Activated naive CD4-positive, alpha-beta T cell treated with anti-CD3 and anti-CD28 coated beads, Interleukin-2, amount 50 U/mL, for 72 hours (primary cell): ENCODE measurements at regions not wholly inside any gene's neighbourhood (a gene's known extent, or its start where the extent isn't known, plus 50 kb on each side); places are given as distances from the start of the nearest gene placed in this dataset.
A peak's percentile ranks its signal among the peaks of the same experiment; 100 is the strongest.
"Not testable (repeated sequence)": the region's sequence is repeated elsewhere in the genome, so short reads cannot be mapped to it uniquely, and the experiment has no call there.

Experiments used
- ATAC-seq, 2 donors: fragments of 150-1000 bp; cut with Tn5 transposase; 2 replicates each; pipeline ENCODE4 v1.10.0; 2021; ENCODE audit warnings: mild to moderate bottlenecking in 2 of 2, moderate library complexity in 2 of 2
- DNase-seq, 2 donors: peaks; one replicate each; pipeline ENCODE4 v3.0.0; 2021 to 2022; ENCODE audit warnings: low spot score in 2 of 2
- H3K27ac Mint-ChIP-seq, 2 donors: one replicate each; pipeline ENCODE4 v1.8.0; 2022; ENCODE audit warnings: mild to moderate bottlenecking in 2 of 2, mixed read lengths in 2 of 2
- H3K36me3 Mint-ChIP-seq, 2 donors: one replicate each; pipeline ENCODE4 v1.8.0; 2022; ENCODE audit warnings: mixed read lengths in 2 of 2
- H3K9me3 Mint-ChIP-seq, 2 donors: one replicate each; pipeline ENCODE4 v1.8.0; 2022; ENCODE audit warnings: mixed read lengths in 2 of 2

- DNase-seq = no peak
- Mint-ChIP-seq H3K27ac (no peak overlapping the region), H3K9me3 (no peaks in the 10 kb centered on the region), H3K36me3 (no peaks in the 10 kb centered on the region)
- ATAC-seq = no peak
These were observed 70.0 kb downstream of the LMO4 start for GRCh38 chr1:87398641-87399040.

- DNase-seq = no peak
- H3K27ac Mint-ChIP-seq = no peak overlapping the region
- no peaks in the 10 kb centered on the region for H3K36me3 Mint-ChIP-seq
- H3K9me3 Mint-ChIP-seq = no peaks in the 10 kb centered on the region
- ATAC-seq = no peak
These were observed 70.6 kb downstream of the LMO4 start for GRCh38 chr1:87399264-87399663.

- no peak for ATAC-seq
- DNase-seq = no peak
- Mint-ChIP-seq H3K9me3 (no peaks in the 10 kb centered on the region), H3K36me3 (no peaks in the 10 kb centered on the region), H3K27ac (no peak overlapping the region)
These were observed 71.0 kb downstream of the LMO4 start for GRCh38 chr1:87399701-87400100.

- Mint-ChIP-seq H3K9me3 (no peaks in the 10 kb centered on the region), H3K27ac (no peak overlapping the region), H3K36me3 (no peaks in the 10 kb centered on the region)
- ATAC-seq (no peak), DNase-seq (no peak)
These were observed 72.1 kb downstream of the LMO4 start for GRCh38 chr1:87400813-87401212.

- H3K9me3 Mint-ChIP-seq = no peaks in the 10 kb centered on the region
- no peak overlapping the region for H3K27ac Mint-ChIP-seq
These were observed 73.7 kb downstream of the LMO4 start for GRCh38 chr1:87402241-87403002.

GRCh38 chr1:87403061-87403820, 74.6 kb downstream of the LMO4 start:
- no peak for DNase-seq
- no peak for ATAC-seq
- Mint-ChIP-seq H3K27ac (no peak overlapping the region), H3K36me3 (no peaks in the 10 kb centered on the region), H3K9me3 (no peaks in the 10 kb centered on the region)

More at GRCh38 chr1:87402241-87403002, 73.7 kb downstream of the LMO4 start:
- no peaks in the 10 kb centered on the region for H3K36me3 Mint-ChIP-seq
- no peak for DNase-seq
- no peak for ATAC-seq

GRCh38 chr1:87404296-87404695, 75.6 kb downstream of the LMO4 start:
- Mint-ChIP-seq H3K27ac (no peak overlapping the region), H3K9me3 (no peaks in the 10 kb centered on the region), H3K36me3 (no peaks in the 10 kb centered on the region)
- ATAC-seq (peak; percentile 84 to 100), DNase-seq (no peak)

- Mint-ChIP-seq H3K27ac (no peak overlapping the region), H3K36me3 (no peaks in the 10 kb centered on the region), H3K9me3 (no peaks in the 10 kb centered on the region)
- no peak for ATAC-seq
- DNase-seq = no peak
These were observed 80.1 kb downstream of the LMO4 start for GRCh38 chr1:87408665-87409248.

- DNase-seq = no peak
- ATAC-seq = no peak
- H3K36me3 Mint-ChIP-seq = no peaks in the 10 kb centered on the region
- H3K9me3 Mint-ChIP-seq = no peaks in the 10 kb centered on the region
- no peak overlapping the region for H3K27ac Mint-ChIP-seq
These were observed 82.2 kb downstream of the LMO4 start for GRCh38 chr1:87410776-87411480.

- not testable (repeated sequence) for H3K27ac Mint-ChIP-seq, H3K36me3 Mint-ChIP-seq, DNase-seq, ATAC-seq, H3K9me3 Mint-ChIP-seq
These were observed 85.2 kb downstream of the LMO4 start for GRCh38 chr1:87413846-87414245.

GRCh38 chr1:87418048-87418447, 89.4 kb downstream of the LMO4 start:
- H3K36me3 Mint-ChIP-seq = no peaks in the 10 kb centered on the region
- no peak for DNase-seq
- peaks cover 5 to 9% of the 10 kb centered on the region in 2 donors for H3K9me3 Mint-ChIP-seq
- H3K27ac Mint-ChIP-seq = no peak overlapping the region
- ATAC-seq = no peak

GRCh38 chr1:87421809-87422208, 93.1 kb downstream of the LMO4 start:
- Mint-ChIP-seq H3K9me3 (peaks cover 5 to 9% of the 10 kb centered on the region in 2 donors), H3K36me3 (no peaks in the 10 kb centered on the region), H3K27ac (no peak overlapping the region)
- ATAC-seq (no peak), DNase-seq (no peak)

GRCh38 chr1:87424541-87424940, 95.9 kb downstream of the LMO4 start:
- ATAC-seq = no peak
- no peak for DNase-seq
- Mint-ChIP-seq H3K36me3 (no peaks in the 10 kb centered on the region), H3K27ac (no peak overlapping the region), H3K9me3 (peaks cover 5 to 9% of the 10 kb centered on the region in 2 donors)

- Mint-ChIP-seq H3K9me3 (peaks cover 5% of the 10 kb centered on the region in 2 donors), H3K27ac (no peak overlapping the region)
These were observed 98.0 kb downstream of the LMO4 start for GRCh38 chr1:87426463-87427249.

GRCh38 chr1:87428367-87428766, 99.7 kb downstream of the LMO4 start:
- no peaks in the 10 kb centered on the region for H3K36me3 Mint-ChIP-seq
- ATAC-seq (no peak), DNase-seq (no peak)
- H3K9me3 Mint-ChIP-seq = no peaks in the 10 kb centered on the region
- H3K27ac Mint-ChIP-seq = no peak overlapping the region

More at GRCh38 chr1:87426463-87427249, 98.0 kb downstream of the LMO4 start:
- ATAC-seq = no peak
- H3K36me3 Mint-ChIP-seq = no peaks in the 10 kb centered on the region
- no peak for DNase-seq

GRCh38 chr1:87428883-87429282, 100.2 kb downstream of the LMO4 start:
- ATAC-seq (no peak), DNase-seq (no peak)
- no peak overlapping the region for H3K27ac Mint-ChIP-seq
- H3K36me3 Mint-ChIP-seq = no peaks in the 10 kb centered on the region
- H3K9me3 Mint-ChIP-seq = no peaks in the 10 kb centered on the region
